Prostate gland (tissue), 2 donors: ENCODE measurements at regions not wholly inside any gene's neighbourhood (a gene's known extent, or its start where the extent isn't known, plus 50 kb on each side); places are given as distances from the start of the nearest gene placed in this dataset.

Experiments
- DNase-seq: peaks from one replicate; pipeline ENCODE4 v3.0.0-alpha.2; 2019; ENCODE audit warnings: low spot score
- H3K27ac ChIP-seq, 2 donors: fragments of 200-600 bp; sonication (generic); 2 replicates each; pipeline ENCODE4 v1.5.1; 2017 to 2019
- H3K27me3 ChIP-seq: fragments of 200-600 bp; sonication (generic); replicated peaks from 2 replicates; pipeline ENCODE4 v1.5.1; 2019; ENCODE audit not compliant: insufficient read depth
- H3K36me3 ChIP-seq, 2 donors: fragments of 200-600 bp; sonication (generic); 1 replicate in 1 of 2; 2 replicates in 1 of 2; pipeline versions ENCODE4 v1.5.1 to v1.8.1; 2017 to 2019
- H3K4me1 ChIP-seq: fragments of 200-600 bp; sonication (generic); replicated peaks from 2 replicates; pipeline ENCODE4 v1.5.1; 2019
- H3K4me3 ChIP-seq, 2 donors: fragments of 200-600 bp; sonication (generic); 2 replicates each; pipeline ENCODE4 v1.5.1; 2017 to 2019
- H3K9me3 ChIP-seq: fragments of 200-600 bp; sonication (generic); 2 replicates; pipeline ENCODE4 v1.5.1; 2017
- CTCF ChIP-seq, 4 experiments: fragments of 200-600 bp in 2 of 4; fragments of 450-650 bp in 2 of 4; sonication (generic) in 2 of 4; IDR thresholded peaks; 1 replicate in 3 of 4; 2 replicates in 1 of 4; pipeline ENCODE4 v1.5.1; 2016 to 2019; ENCODE audit warnings: antibody characterized with exemption in 4 of 4, mild to moderate bottlenecking in 2 of 4, moderate library complexity in 2 of 4
- POLR2A ChIP-seq: fragments of 450-650 bp; IDR thresholded peaks from one replicate; pipeline ENCODE4 v1.6.1; 2016; ENCODE audit warnings: antibody characterized with exemption, mild to moderate bottlenecking
- POLR2AphosphoS5 ChIP-seq: sonication (generic); formaldehyde crosslinking; IDR thresholded peaks from one replicate; pipeline ENCODE4 v1.6.1; 2017; ENCODE audit warnings: antibody characterized with exemption
- WGBS: methylation state at CpG from one replicate; pipeline ENCODE4 v1.1.5; 2018; 5-methylcytosine and 5-hydroxymethylcytosine counted together
- intact Hi-C: fragments of 100-400 bp; cut with DNase I; formaldehyde crosslinking; loops from one replicate; pipeline ENCODE4 v1.14.2; 2022
- small RNA-seq, 2 donors: library from RNA; depleted of rRNA; stranded (forward); fragments of <200 nt; gene quantifications; one replicate each; pipeline ENCODE3, GENCODE V24; 2016

- no peak overlapping the region for H3K4me3 ChIP-seq
- H3K27me3 ChIP-seq: no peaks in the 10 kb centered on the region
- WGBS: 91% methylated on average over 7 of the region's 7 CpGs
- no peaks in the 10 kb centered on the region for H3K36me3 ChIP-seq
- no peak overlapping the region for H3K27ac ChIP-seq
- no peaks in the 10 kb centered on the region for H3K4me1 ChIP-seq
- H3K9me3 ChIP-seq: no peaks in the 10 kb centered on the region
- TF ChIP-seq CTCF (IDR thresholded peaks at IDR 0.05): no peak
- TF ChIP-seq POLR2A: no peak
- no peak for TF ChIP-seq POLR2AphosphoS5
- intact Hi-C loops: no loop called here
- DNase-seq: no peak
Observed at GRCh38 chr18:22114526-22115321, 54.7 kb upstream of the GATA6 start.

- no peak for DNase-seq
- Histone ChIP-seq H3K27me3 (no peaks in the 10 kb centered on the region), H3K9me3 (no peaks in the 10 kb centered on the region), H3K4me3 (no peak overlapping the region), H3K36me3 (no peaks in the 10 kb centered on the region), H3K27ac (no peak overlapping the region), H3K4me1 (no peaks in the 10 kb centered on the region)
- 33% methylated on average over 4 of the region's 4 CpGs for WGBS
- intact Hi-C loops: no loop called here
- no peak for TF ChIP-seq POLR2AphosphoS5
- TF ChIP-seq POLR2A: no peak
- no peak for TF ChIP-seq CTCF (IDR thresholded peaks at IDR 0.05)
Observed at GRCh38 chr18:22115573-22115972, 53.8 kb upstream of the GATA6 start.

Small RNA genes in the stretch of these regions (small RNA-seq; reads per million reads assigned to genes)
- 0 reads per million in 2 donors for gene RNA5SP451
